ENCODE measurements at regions not wholly inside any gene's neighbourhood (a gene's known extent, or its start where the extent isn't known, plus 50 kb on each side); places are given as distances from the start of the nearest gene placed in this dataset.

- TF ChIP-seq REST (IDR thresholded peaks at IDR 0.05) (no peak), TFCP2L1 (CRISPR knock-in tag; IDR thresholded peaks at IDR 0.05) (no peak), KDM1A (IDR thresholded peaks at IDR 0.05; ENCODE audit: low read depth) (no peak), FOXS1 (CRISPR knock-in tag; IDR thresholded peaks at IDR 0.05) (no peak), ESRRA (IDR thresholded peaks at IDR 0.05; ENCODE audit: borderline replicate concordance, low read length) (no peak)
Observed at GRCh38 chr4:32440391-32440790, 1720.2 kb downstream of the PCDH7 start (continued).

GRCh38 chr4:32454482-32454881 lies 1734.3 kb downstream of the PCDH7 start:
- no peak for ATAC-seq
- no peak for FAIRE-seq

More at GRCh38 chr4:32454482-32454881, 1734.3 kb downstream of the PCDH7 start:
- H3K9me3 ChIP-seq = no peaks in the 10 kb centered on the region
- no peak overlapping the region for H3K4me3 ChIP-seq
- H3K27ac ChIP-seq = no peak overlapping the region
- H3K4me2 ChIP-seq = no peak overlapping the region
- TF ChIP-seq FOSL2 (IDR thresholded peaks at IDR 0.05) (no peak), FOSL2 (CRISPR knock-in tag; IDR thresholded peaks at IDR 0.05) (no peak), CTCF (IDR thresholded peaks at IDR 0.05) (no peak), REST (IDR thresholded peaks at IDR 0.05) (no peak), ZFP36 (IDR thresholded peaks at IDR 0.05; ENCODE audit: borderline replicate concordance, partially characterized antibody) (no peak), KDM5A (IDR thresholded peaks at IDR 0.05) (no peak), CBX8 (IDR thresholded peaks at IDR 0.05) (no peak), MYC (IDR thresholded peaks at IDR 0.05; ENCODE audit: borderline replicate concordance, low read length) (no peak), FOSB (CRISPR knock-in tag; IDR thresholded peaks at IDR 0.05) (no peak), BCL3 (IDR thresholded peaks at IDR 0.05) (no peak), SMC3 (IDR thresholded peaks at IDR 0.05) (no peak)
- no peaks in the 10 kb centered on the region for H3K4me1 ChIP-seq
- WGBS (ENCODE audit: missing lambda C conversion rate) = 16% methylated on average over 1 of the region's 1 CpG
- ChIA-PET POLR2A (no interaction called here), CTCF (no interaction called here)
- DNase-seq (ENCODE audit: low read depth in 1 of 2, low spot score in 1 of 2) = no peak
